Activated CD4-positive, alpha-beta T cell treated with anti-CD3 and anti-CD28 coated beads, Interleukin-2, amount 10 ng/mL, durations not matched to agents 7 days and 5 days (primary cell): ENCODE measurements at regions not wholly inside any gene's neighbourhood (a gene's known extent, or its start where the extent isn't known, plus 50 kb on each side); places are given as distances from the start of the nearest gene placed in this dataset.
"Not testable (repeated sequence)": the region's sequence is repeated elsewhere in the genome, so short reads cannot be mapped to it uniquely, and the experiment has no call there.

Source experiments
- CTCF ChIA-PET: fragments of 350-600 bp; sonication (Branson Sonifier 250); formaldehyde crosslinking; loops from one replicate; lab custom pipeline; 2021; ENCODE audit warnings: antibody characterized with exemption; lab: Charles Lee
- POLR2A ChIA-PET: fragments of 350-600 bp; sonication (Branson Sonifier 250); formaldehyde crosslinking; loops from one replicate; lab custom pipeline; 2021; ENCODE audit warnings: antibody characterized with exemption; lab: Charles Lee
- DNase-seq: peaks from one replicate; pipeline ENCODE4 v3.0.0-alpha.2; 2020
- H3K27ac Mint-ChIP-seq: one replicate; pipeline ENCODE4 v1.8.0; 2021; ENCODE audit warnings: mild to moderate bottlenecking, moderate library complexity, mixed read lengths
- H3K27me3 Mint-ChIP-seq: one replicate; pipeline ENCODE4 v1.8.0; 2021; ENCODE audit warnings: mixed read lengths
- H3K36me3 Mint-ChIP-seq: one replicate; pipeline ENCODE4 v1.8.0; 2021; ENCODE audit warnings: low read depth, mixed read lengths
- H3K4me1 Mint-ChIP-seq: one replicate; pipeline ENCODE4 v1.8.0; 2021; ENCODE audit warnings: mixed read lengths
- H3K4me3 Mint-ChIP-seq: one replicate; pipeline ENCODE4 v1.8.0; 2021; ENCODE audit warnings: mild to moderate bottlenecking, moderate library complexity, mixed read lengths
- H3K9me3 Mint-ChIP-seq: one replicate; pipeline ENCODE4 v1.8.0; 2021; ENCODE audit warnings: mixed read lengths

- POLR2A ChIA-PET: no interaction called here
- Mint-ChIP-seq H3K27ac (no peak overlapping the region), H3K36me3 (no peaks in the 10 kb centered on the region)
Measured at GRCh38 chr4:183012879-183013729, 86.0 kb upstream of the WWC2 start.

GRCh38 chr4:183011213-183011907 is 87.7 kb upstream of the WWC2 start:
- CTCF ChIA-PET: interaction anchor here (0.6 to 2.2 kb wide), 2 partner anchors 16 to 86 kb away, joined by 4 to 7 read pairs; no protein-coding TSS in a partner anchor
- Mint-ChIP-seq H3K36me3 (no peaks in the 10 kb centered on the region), H3K27ac (no peak overlapping the region), H3K4me3 (no peak overlapping the region), H3K9me3 (no peaks in the 10 kb centered on the region), H3K4me1 (no peaks in the 10 kb centered on the region), H3K27me3 (peaks cover 15% of the 10 kb centered on the region)
- POLR2A ChIA-PET: no interaction called here
- DNase-seq: no peak

More at GRCh38 chr4:183012879-183013729, 86.0 kb upstream of the WWC2 start:
- CTCF ChIA-PET: interaction anchor here (0.6 to 2.2 kb wide), 2 partner anchors 18 to 124 kb away, joined by 4 to 7 read pairs; no protein-coding TSS in a partner anchor
- Mint-ChIP-seq H3K4me1 (no peaks in the 10 kb centered on the region), H3K27me3 (peaks cover 9% of the 10 kb centered on the region), H3K9me3 (no peaks in the 10 kb centered on the region), H3K4me3 (no peak overlapping the region)
- DNase-seq: no peak

GRCh38 chr4:183008492-183008891 is 90.6 kb upstream of the WWC2 start:
- peaks cover 27% of the 10 kb centered on the region for H3K27me3 Mint-ChIP-seq
- H3K9me3 Mint-ChIP-seq: peaks cover 4% of the 10 kb centered on the region
- DNase-seq: no peak
- H3K27ac Mint-ChIP-seq: no peak overlapping the region
- H3K4me1 Mint-ChIP-seq: no peaks in the 10 kb centered on the region
- ChIA-PET CTCF (interaction anchor here (1.5 kb wide), 1 partner anchor 17 kb away, joined by 5 read pairs; no protein-coding TSS in a partner anchor), POLR2A (no interaction called here)
- no peak overlapping the region for H3K4me3 Mint-ChIP-seq
- no peaks in the 10 kb centered on the region for H3K36me3 Mint-ChIP-seq

- H3K36me3 Mint-ChIP-seq, H3K9me3 Mint-ChIP-seq, POLR2A ChIA-PET, H3K4me1 Mint-ChIP-seq, H3K4me3 Mint-ChIP-seq, H3K27ac Mint-ChIP-seq, CTCF ChIA-PET, DNase-seq: not testable (repeated sequence)
- peaks cover 24% of the 10 kb centered on the region for H3K27me3 Mint-ChIP-seq
Measured at GRCh38 chr4:183004370-183004769, 87.2 kb upstream of the DCTD start.

GRCh38 chr4:182994171-182994570 is 77.0 kb upstream of the DCTD start:
- Mint-ChIP-seq H3K4me3 (no peak overlapping the region), H3K27ac (no peak overlapping the region), H3K4me1 (no peaks in the 10 kb centered on the region), H3K36me3 (no peaks in the 10 kb centered on the region), H3K27me3 (no peaks in the 10 kb centered on the region), H3K9me3 (peaks cover 4% of the 10 kb centered on the region)
- ChIA-PET CTCF (interaction anchor here (0.6 to 1.8 kb wide), 2 partner anchors 18 to 158 kb away, joined by 3 to 7 read pairs; no protein-coding TSS in a partner anchor), POLR2A (no interaction called here)
- DNase-seq: no peak

GRCh38 chr4:182978152-182978827 is 61.1 kb upstream of the DCTD start:
- CTCF ChIA-PET: no interaction called here
- H3K36me3 Mint-ChIP-seq: no peaks in the 10 kb centered on the region
- H3K27ac Mint-ChIP-seq: no peak overlapping the region
- DNase-seq: no peak
- H3K4me1 Mint-ChIP-seq: no peaks in the 10 kb centered on the region
- POLR2A ChIA-PET: no interaction called here
- no peak overlapping the region for H3K4me3 Mint-ChIP-seq
- H3K9me3 Mint-ChIP-seq: no peaks in the 10 kb centered on the region
- peaks cover 25% of the 10 kb centered on the region for H3K27me3 Mint-ChIP-seq

GRCh38 chr4:182975806-182976205 is 58.6 kb upstream of the DCTD start:
- H3K36me3 Mint-ChIP-seq: no peaks in the 10 kb centered on the region
- DNase-seq: no peak
- H3K4me3 Mint-ChIP-seq: no peak overlapping the region
- H3K9me3 Mint-ChIP-seq: no peaks in the 10 kb centered on the region
- H3K27me3 Mint-ChIP-seq: peaks cover 13% of the 10 kb centered on the region
- POLR2A ChIA-PET: no interaction called here
- CTCF ChIA-PET: no interaction called here
- H3K4me1 Mint-ChIP-seq: no peaks in the 10 kb centered on the region
- H3K27ac Mint-ChIP-seq: no peak overlapping the region

GRCh38 chr4:182973941-182974340 is 56.8 kb upstream of the DCTD start:
- POLR2A ChIA-PET: no interaction called here

GRCh38 chr4:182973511-182973911 is 56.3 kb upstream of the DCTD start:
- ChIA-PET POLR2A (no interaction called here), CTCF (interaction anchor here (0.6 kb wide), 1 partner anchor 686 kb away, joined by 3 read pairs; the partner anchor contains the start of gene TRAPPC11)
- Mint-ChIP-seq H3K27ac (no peak overlapping the region), H3K4me1 (no peaks in the 10 kb centered on the region), H3K36me3 (no peaks in the 10 kb centered on the region), H3K27me3 (peaks cover 20% of the 10 kb centered on the region), H3K9me3 (no peaks in the 10 kb centered on the region), H3K4me3 (no peak overlapping the region)
- no peak for DNase-seq

More at GRCh38 chr4:182973941-182974340, 56.8 kb upstream of the DCTD start:
- Mint-ChIP-seq H3K27me3 (peaks cover 18% of the 10 kb centered on the region), H3K27ac (no peak overlapping the region), H3K9me3 (no peaks in the 10 kb centered on the region), H3K36me3 (no peaks in the 10 kb centered on the region), H3K4me1 (no peaks in the 10 kb centered on the region), H3K4me3 (no peak overlapping the region)
- CTCF ChIA-PET: interaction anchor here (0.6 kb wide), 1 partner anchor 685 kb away, joined by 3 read pairs; the partner anchor contains the start of gene TRAPPC11
- DNase-seq: no peak

GRCh38 chr4:182971702-182972101 is 54.5 kb upstream of the DCTD start:
- DNase-seq: no peak
- Mint-ChIP-seq H3K9me3 (no peaks in the 10 kb centered on the region), H3K4me3 (no peak overlapping the region), H3K27ac (no peak overlapping the region), H3K27me3 (peaks cover 27% of the 10 kb centered on the region), H3K4me1 (no peaks in the 10 kb centered on the region), H3K36me3 (no peaks in the 10 kb centered on the region)
- ChIA-PET POLR2A (no interaction called here), CTCF (no interaction called here)

- ChIA-PET CTCF (no interaction called here), POLR2A (no interaction called here)
- DNase-seq: no peak
- Mint-ChIP-seq H3K36me3 (no peaks in the 10 kb centered on the region), H3K27me3 (peaks cover 34% of the 10 kb centered on the region), H3K4me1 (no peaks in the 10 kb centered on the region), H3K9me3 (no peaks in the 10 kb centered on the region), H3K27ac (no peak overlapping the region), H3K4me3 (no peak overlapping the region)
Measured at GRCh38 chr4:182969651-182970279, 52.6 kb upstream of the DCTD start.

GRCh38 chr4:182968917-182969650 is 51.9 kb upstream of the DCTD start:
- Mint-ChIP-seq H3K4me3 (no peak overlapping the region), H3K9me3 (no peaks in the 10 kb centered on the region), H3K36me3 (no peaks in the 10 kb centered on the region), H3K27ac (no peak overlapping the region), H3K27me3 (peaks cover 32% of the 10 kb centered on the region), H3K4me1 (no peaks in the 10 kb centered on the region)
- ChIA-PET CTCF (no interaction called here), POLR2A (no interaction called here)
- DNase-seq: no peak
